Activated CD8-positive, alpha-beta memory T cell treated with anti-CD3 and anti-CD28 coated beads, Interleukin-2, amount 10 ng/mL, durations not matched to agents 7 days and 5 days (primary cell): ENCODE measurements at regions not wholly inside any gene's neighbourhood (a gene's known extent, or its start where the extent isn't known, plus 50 kb on each side); places are given as distances from the start of the nearest gene placed in this dataset.

Source experiments
- ATAC-seq: fragments of 150-1000 bp; cut with Tn5 transposase; one replicate; pipeline ENCODE4 v1.10.0; 2021; ENCODE audit warnings: moderate library complexity
- CTCF ChIA-PET: fragments of 350-600 bp; sonication (Branson Sonifier 250); formaldehyde crosslinking; loops from one replicate; lab custom pipeline; 2021; ENCODE audit warnings: antibody characterized with exemption; lab: Charles Lee
- DNase-seq: peaks from one replicate; pipeline ENCODE4 v3.0.0-alpha.2; 2020
- H3K27ac Mint-ChIP-seq: one replicate; pipeline ENCODE4 v1.8.0; 2021; ENCODE audit warnings: mild to moderate bottlenecking, mixed read lengths
- H3K27me3 Mint-ChIP-seq: one replicate; pipeline ENCODE4 v1.8.0; 2021; ENCODE audit warnings: mixed read lengths
- H3K36me3 Mint-ChIP-seq: one replicate; pipeline ENCODE4 v1.8.0; 2021; ENCODE audit warnings: mild to moderate bottlenecking, mixed read lengths
- H3K4me1 Mint-ChIP-seq: one replicate; pipeline ENCODE4 v1.8.0; 2021; ENCODE audit warnings: mixed read lengths
- H3K4me3 Mint-ChIP-seq: one replicate; pipeline ENCODE4 v1.8.0; 2021; ENCODE audit warnings: mild to moderate bottlenecking, moderate library complexity, mixed read lengths
- H3K9me3 Mint-ChIP-seq: one replicate; pipeline ENCODE4 v1.8.0; 2022; ENCODE audit warnings: low read depth, mixed read lengths

- CTCF ChIA-PET, result no interaction called here
- Mint-ChIP-seq H3K27me3 (no peaks in the 10 kb centered on the region), H3K27ac (no peak overlapping the region), H3K4me3 (no peak overlapping the region), H3K9me3 (no peaks in the 10 kb centered on the region), H3K36me3 (no peaks in the 10 kb centered on the region), H3K4me1 (no peaks in the 10 kb centered on the region)
- no peak for DNase-seq
- ATAC-seq, result no peak
Measured at GRCh38 chr10:78140066-78140630, 106.5 kb downstream of the RPS24 start.

DNA sequence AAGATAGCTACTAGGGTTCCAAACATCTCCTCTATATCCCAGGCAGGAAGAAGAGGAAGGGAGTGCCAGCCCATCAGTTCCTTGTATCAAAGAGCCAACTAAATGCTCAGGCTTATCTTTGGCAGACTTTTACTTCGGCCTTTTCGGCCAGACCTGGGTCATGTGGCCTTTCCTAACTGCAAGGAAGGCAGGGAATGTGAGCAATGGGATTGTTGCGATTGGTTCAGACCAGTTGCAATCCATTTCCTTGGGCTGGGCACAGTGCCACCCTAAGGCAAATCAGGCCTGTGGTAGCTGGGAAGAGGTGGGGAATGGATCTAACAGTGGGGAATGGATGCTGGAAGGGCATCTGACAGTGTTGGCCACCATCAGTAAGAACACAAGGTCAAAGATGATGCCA is 109.9 kb downstream of the RPS24 start:
- H3K4me1 Mint-ChIP-seq, result no peaks in the 10 kb centered on the region
- no peaks in the 10 kb centered on the region for H3K9me3 Mint-ChIP-seq
- DNase-seq (no peak), ATAC-seq (no peak)
- no peak overlapping the region for H3K27ac Mint-ChIP-seq
- no peak overlapping the region for H3K4me3 Mint-ChIP-seq
- H3K27me3 Mint-ChIP-seq, result peaks cover 6% of the 10 kb centered on the region
- no peaks in the 10 kb centered on the region for H3K36me3 Mint-ChIP-seq
- CTCF ChIA-PET, result no interaction called here

DNA sequence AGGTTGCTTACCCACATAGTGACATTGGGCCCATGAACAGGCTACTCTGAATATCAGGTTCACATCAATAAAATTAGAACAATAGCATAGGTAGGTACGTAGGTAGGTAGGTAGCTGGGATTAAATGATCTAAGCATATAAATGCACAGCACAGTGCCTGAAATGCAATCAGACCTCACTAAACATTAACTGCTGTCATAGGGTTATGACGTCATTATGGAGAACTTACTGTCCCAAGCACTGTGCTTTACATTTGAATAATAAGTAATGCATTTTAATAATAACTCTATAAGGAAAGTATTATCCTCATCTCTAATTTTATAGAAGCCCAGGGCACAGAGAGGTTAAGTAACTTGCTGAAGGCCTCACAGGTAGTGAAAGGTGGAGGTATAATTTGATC is 112.5 kb downstream of the RPS24 start:
- Mint-ChIP-seq H3K4me1 (peaks cover 5% of the 10 kb centered on the region), H3K9me3 (no peaks in the 10 kb centered on the region), H3K27ac (no peak overlapping the region), H3K36me3 (no peaks in the 10 kb centered on the region), H3K27me3 (peaks cover 6% of the 10 kb centered on the region), H3K4me3 (no peak overlapping the region)
- DNase-seq (no peak), ATAC-seq (no peak)
- CTCF ChIA-PET, result no interaction called here

DNA sequence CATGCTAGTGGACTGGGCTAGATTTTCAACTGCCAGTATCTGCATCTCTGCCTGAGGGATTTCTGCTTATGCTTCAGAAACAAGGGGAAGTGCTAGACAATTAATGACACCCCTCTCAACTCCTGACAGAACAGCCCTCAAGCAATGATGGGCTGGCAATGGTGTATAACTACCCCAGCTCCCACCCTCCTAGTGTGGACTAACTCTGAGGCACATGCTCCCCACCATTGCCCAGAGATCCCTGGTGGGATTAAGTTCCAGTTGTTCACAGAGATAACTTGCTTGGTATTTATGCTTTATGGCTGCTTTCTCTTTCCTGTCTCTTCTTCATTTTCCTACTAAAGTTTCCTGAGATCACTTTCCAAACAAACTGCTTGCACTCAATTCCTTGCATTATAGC is 113.5 kb downstream of the RPS24 start:
- CTCF ChIA-PET, result interaction anchor here (0.5 kb wide), 1 partner anchor 243 kb away, joined by 3 read pairs; no protein-coding TSS in a partner anchor
- peaks cover 7% of the 10 kb centered on the region for H3K4me1 Mint-ChIP-seq
- ATAC-seq, result no peak
- H3K36me3 Mint-ChIP-seq, result no peaks in the 10 kb centered on the region
- H3K4me3 Mint-ChIP-seq, result no peak overlapping the region
- H3K9me3 Mint-ChIP-seq, result no peaks in the 10 kb centered on the region
- peaks cover 6% of the 10 kb centered on the region for H3K27me3 Mint-ChIP-seq
- no peak for DNase-seq
- H3K27ac Mint-ChIP-seq, result no peak overlapping the region

- Mint-ChIP-seq H3K4me1 (peaks cover 7% of the 10 kb centered on the region), H3K36me3 (no peaks in the 10 kb centered on the region), H3K4me3 (no peak overlapping the region), H3K9me3 (no peaks in the 10 kb centered on the region), H3K27ac (no peak overlapping the region), H3K27me3 (peaks cover 6% of the 10 kb centered on the region)
- DNase-seq (no peak), ATAC-seq (no peak)
- CTCF ChIA-PET, result no interaction called here
Measured at GRCh38 chr10:78148216-78148960, 114.7 kb downstream of the RPS24 start.

DNA sequence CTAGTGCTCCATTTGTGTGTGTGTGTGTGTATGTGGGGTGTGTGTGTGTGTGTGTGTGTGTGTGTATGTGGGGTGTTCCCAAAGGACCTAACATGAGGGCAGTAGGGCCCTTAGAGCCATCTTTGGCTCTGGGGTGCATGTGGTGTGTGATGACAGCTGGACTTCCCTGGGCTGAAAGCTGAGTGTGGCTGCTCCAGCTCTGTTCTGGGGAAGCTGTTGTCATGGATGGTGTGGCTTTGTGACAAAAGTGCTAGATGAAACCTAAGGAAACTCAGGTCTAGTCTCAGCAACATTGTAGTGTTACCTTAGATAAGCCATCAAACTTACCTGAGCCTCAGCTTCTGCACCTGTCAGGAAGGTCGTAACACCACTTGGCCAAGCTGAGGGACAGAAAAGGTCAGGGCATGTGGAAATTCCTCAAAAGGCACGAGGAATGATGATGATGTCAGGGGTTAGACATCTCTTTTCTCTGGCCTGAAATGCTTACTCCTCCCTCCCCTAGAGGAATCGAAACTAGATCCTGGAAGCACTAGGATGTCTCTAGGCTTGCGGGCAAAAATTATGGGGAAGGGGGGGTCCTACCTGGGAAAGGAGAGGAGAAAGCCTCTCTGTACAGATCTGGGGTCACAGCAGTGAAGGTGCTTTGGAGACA is 115.4 kb downstream of the RPS24 start:
- CTCF ChIA-PET, result no interaction called here
- ATAC-seq (no peak), DNase-seq (no peak)
- Mint-ChIP-seq H3K27me3 (peaks cover 6% of the 10 kb centered on the region), H3K9me3 (no peaks in the 10 kb centered on the region), H3K4me3 (no peak overlapping the region), H3K36me3 (no peaks in the 10 kb centered on the region), H3K27ac (no peak overlapping the region), H3K4me1 (peaks cover 7% of the 10 kb centered on the region)

DNA sequence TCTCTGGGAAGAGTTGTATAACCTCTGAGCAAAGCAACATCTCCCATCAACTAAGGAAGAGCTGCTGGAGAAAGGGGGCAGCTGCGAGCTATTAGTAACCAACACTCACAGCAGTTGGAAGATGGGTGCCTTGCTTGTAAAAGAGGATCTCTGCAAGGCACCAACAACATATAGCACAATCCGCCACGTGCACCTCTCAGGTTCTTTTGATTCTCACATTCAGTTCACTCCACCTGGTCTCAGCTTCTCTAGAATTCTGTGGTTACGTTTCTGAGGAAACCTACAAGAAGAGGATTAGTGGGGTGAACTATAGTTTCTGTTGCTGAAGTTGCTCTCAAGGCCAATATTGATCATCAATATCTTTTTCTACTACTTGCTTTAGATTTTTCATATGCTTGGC is 117.1 kb downstream of the RPS24 start:
- no peak for DNase-seq
- no peaks in the 10 kb centered on the region for H3K9me3 Mint-ChIP-seq
- peaks cover 7% of the 10 kb centered on the region for H3K4me1 Mint-ChIP-seq
- H3K36me3 Mint-ChIP-seq, result no peaks in the 10 kb centered on the region
- CTCF ChIA-PET, result no interaction called here
- peaks cover 6% of the 10 kb centered on the region for H3K27me3 Mint-ChIP-seq
- no peak overlapping the region for H3K4me3 Mint-ChIP-seq
- no peak for ATAC-seq
- no peak overlapping the region for H3K27ac Mint-ChIP-seq

DNA sequence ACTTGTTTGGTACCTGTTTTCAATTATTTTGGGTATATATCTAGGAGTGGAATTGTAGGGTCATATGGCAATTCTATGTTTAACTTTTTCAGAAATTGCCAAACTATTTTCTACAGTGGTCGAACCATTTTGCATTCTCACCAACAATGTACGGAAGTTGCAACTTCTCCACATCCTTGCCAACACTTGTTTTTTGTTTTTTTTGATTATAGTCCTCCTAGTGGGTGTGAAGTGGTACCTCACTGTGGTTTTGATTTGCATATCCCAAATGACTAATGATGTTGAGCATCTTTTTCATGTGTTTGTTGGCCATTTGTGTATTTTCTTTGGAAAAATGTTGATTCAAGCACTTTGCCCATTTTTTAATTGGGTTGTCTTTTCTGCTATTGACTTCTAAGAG is 122.1 kb downstream of the RPS24 start:
- CTCF ChIA-PET, result interaction anchor here (1.0 kb wide), 1 partner anchor 108 kb away, joined by 5 read pairs; no protein-coding TSS in a partner anchor
- no peak for DNase-seq
- no peak overlapping the region for H3K4me3 Mint-ChIP-seq
- H3K27ac Mint-ChIP-seq, result no peak overlapping the region
- ATAC-seq, result no peak
- H3K9me3 Mint-ChIP-seq, result no peaks in the 10 kb centered on the region
- H3K36me3 Mint-ChIP-seq, result no peaks in the 10 kb centered on the region
- peaks cover 10% of the 10 kb centered on the region for H3K27me3 Mint-ChIP-seq
- H3K4me1 Mint-ChIP-seq, result peaks cover 7% of the 10 kb centered on the region

DNA sequence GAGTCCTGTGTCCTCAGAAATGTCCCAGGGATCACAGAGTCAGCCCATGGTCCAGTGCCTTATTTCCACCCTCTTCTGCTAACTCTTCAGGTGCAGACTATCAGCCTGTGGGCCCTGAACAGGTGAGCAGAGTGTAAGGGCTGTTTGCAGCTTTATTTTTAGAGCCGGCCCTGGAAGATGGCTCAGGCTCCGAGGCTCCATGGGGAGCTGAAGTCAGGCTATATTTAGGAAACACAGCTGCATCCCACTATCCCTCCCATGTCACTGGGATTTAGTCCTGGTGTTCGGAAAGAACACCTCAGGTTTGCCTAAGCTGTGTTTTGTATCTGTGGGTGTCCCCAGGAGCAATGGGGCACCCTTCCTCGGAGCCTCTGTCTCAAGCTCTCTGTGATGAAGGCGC is 126.9 kb downstream of the RPS24 start:
- no peaks in the 10 kb centered on the region for H3K36me3 Mint-ChIP-seq
- H3K9me3 Mint-ChIP-seq, result no peaks in the 10 kb centered on the region
- CTCF ChIA-PET, result no interaction called here
- H3K27ac Mint-ChIP-seq, result no peak overlapping the region
- DNase-seq (no peak), ATAC-seq (no peak)
- peaks cover 14% of the 10 kb centered on the region for H3K27me3 Mint-ChIP-seq
- H3K4me1 Mint-ChIP-seq, result no peaks in the 10 kb centered on the region
- no peak overlapping the region for H3K4me3 Mint-ChIP-seq

DNA sequence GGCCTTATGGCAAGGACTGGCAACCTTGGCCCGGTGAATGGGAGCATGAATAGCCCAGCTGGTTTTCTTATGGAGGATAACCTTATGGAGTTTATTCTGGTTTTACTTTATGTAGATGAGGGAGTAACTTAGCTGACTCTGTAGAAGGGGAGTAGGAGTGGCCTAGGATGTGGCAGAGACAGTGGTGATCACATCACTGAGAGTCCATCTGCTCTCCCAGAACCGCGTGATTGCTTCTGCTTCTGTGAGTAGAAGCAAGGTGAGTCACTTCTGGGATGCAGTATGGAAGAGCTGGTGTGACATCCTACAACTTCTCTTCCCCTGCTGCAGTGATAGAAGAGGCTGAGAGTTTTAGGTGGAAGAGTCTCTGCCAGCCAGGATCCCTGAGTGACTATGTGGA is 129.2 kb downstream of the RPS24 start:
- CTCF ChIA-PET, result no interaction called here
- DNase-seq, result no peak
- no peaks in the 10 kb centered on the region for H3K36me3 Mint-ChIP-seq
- no peaks in the 10 kb centered on the region for H3K9me3 Mint-ChIP-seq
- H3K4me3 Mint-ChIP-seq, result no peak overlapping the region
- no peak overlapping the region for H3K27ac Mint-ChIP-seq
- ATAC-seq, result no peak
- H3K4me1 Mint-ChIP-seq, result no peaks in the 10 kb centered on the region
- H3K27me3 Mint-ChIP-seq, result peaks cover 16% of the 10 kb centered on the region

DNA sequence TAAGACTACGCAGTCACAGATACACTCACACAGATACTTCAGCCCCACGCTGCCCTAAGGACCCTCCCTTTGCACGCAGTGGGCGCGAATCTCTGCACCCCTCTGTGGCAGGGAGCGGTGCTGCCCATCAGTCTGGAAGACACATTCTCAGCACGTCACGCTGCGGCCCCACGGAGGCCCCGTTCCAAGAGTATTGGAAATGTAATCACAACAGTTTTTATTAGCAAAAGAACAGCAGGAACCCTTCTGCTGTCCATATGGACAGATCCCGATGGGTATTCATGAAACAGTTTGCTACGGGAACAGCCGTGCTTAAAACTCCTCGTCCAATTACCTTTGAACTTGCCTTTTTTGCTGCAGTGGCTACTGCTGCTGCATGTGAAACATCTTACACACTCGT is 131.0 kb downstream of the RPS24 start:
- DNase-seq (no peak), ATAC-seq (no peak)
- Mint-ChIP-seq H3K27ac (no peak overlapping the region), H3K9me3 (no peaks in the 10 kb centered on the region), H3K36me3 (no peaks in the 10 kb centered on the region), H3K4me1 (no peaks in the 10 kb centered on the region), H3K27me3 (peaks cover 18% of the 10 kb centered on the region), H3K4me3 (no peak overlapping the region)
- CTCF ChIA-PET, result no interaction called here

DNA sequence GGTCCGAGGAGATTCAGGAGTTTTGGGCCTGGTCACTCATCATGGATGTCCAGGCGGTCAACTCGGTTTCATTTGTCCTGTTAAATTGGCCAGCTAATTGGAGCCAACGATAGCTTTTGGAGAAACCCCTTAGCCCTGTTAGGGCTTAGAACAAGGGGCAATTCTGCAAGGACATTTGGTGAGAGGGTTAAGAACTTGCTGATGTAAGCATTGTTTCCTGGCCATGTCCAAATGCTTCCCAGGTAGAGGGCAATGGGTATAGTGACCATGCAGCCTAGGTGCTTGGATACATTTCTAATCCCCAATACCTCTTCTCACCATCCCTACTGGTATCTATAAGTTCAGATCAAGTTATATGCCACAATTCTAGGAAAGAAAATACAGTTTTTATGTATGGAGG is 131.5 kb downstream of the RPS24 start:
- no peaks in the 10 kb centered on the region for H3K9me3 Mint-ChIP-seq
- no peaks in the 10 kb centered on the region for H3K36me3 Mint-ChIP-seq
- ATAC-seq (no peak), DNase-seq (no peak)
- H3K4me1 Mint-ChIP-seq, result no peaks in the 10 kb centered on the region
- CTCF ChIA-PET, result no interaction called here
- no peak overlapping the region for H3K4me3 Mint-ChIP-seq
- H3K27me3 Mint-ChIP-seq, result peaks cover 20% of the 10 kb centered on the region
- H3K27ac Mint-ChIP-seq, result no peak overlapping the region

GRCh38 chr10:78165617-78166016 is 132.0 kb downstream of the RPS24 start:
- no peak overlapping the region for H3K4me3 Mint-ChIP-seq
- H3K4me1 Mint-ChIP-seq, result no peaks in the 10 kb centered on the region
- H3K27me3 Mint-ChIP-seq, result peaks cover 20% of the 10 kb centered on the region
- CTCF ChIA-PET, result no interaction called here
- no peaks in the 10 kb centered on the region for H3K9me3 Mint-ChIP-seq
- no peak overlapping the region for H3K27ac Mint-ChIP-seq
- ATAC-seq, result no peak
- no peak for DNase-seq
- H3K36me3 Mint-ChIP-seq, result no peaks in the 10 kb centered on the region

DNA sequence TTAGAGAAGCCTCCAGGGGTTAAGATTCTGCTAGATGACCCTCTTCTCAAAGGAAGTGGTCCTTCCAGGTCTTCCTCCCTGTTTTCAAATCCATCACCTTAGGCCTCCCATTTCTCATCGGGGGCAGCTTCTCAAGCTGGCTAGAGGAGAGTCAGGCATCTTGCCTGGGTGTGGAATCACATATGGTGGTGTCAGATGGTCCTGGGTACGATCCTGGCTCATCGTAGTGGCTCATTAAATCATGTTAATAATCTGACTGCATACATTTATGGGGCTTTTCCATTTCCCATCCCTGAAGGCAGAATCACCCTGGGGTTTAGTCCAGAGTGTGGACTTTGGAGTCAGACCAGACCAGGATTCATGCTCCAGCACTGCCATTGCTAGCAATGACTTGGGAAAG is 132.6 kb downstream of the RPS24 start:
- no peaks in the 10 kb centered on the region for H3K36me3 Mint-ChIP-seq
- no peak overlapping the region for H3K27ac Mint-ChIP-seq
- CTCF ChIA-PET, result no interaction called here
- no peaks in the 10 kb centered on the region for H3K9me3 Mint-ChIP-seq
- peaks cover 20% of the 10 kb centered on the region for H3K27me3 Mint-ChIP-seq
- H3K4me3 Mint-ChIP-seq, result no peak overlapping the region
- H3K4me1 Mint-ChIP-seq, result no peaks in the 10 kb centered on the region
- DNase-seq (no peak), ATAC-seq (no peak)
